CD4-positive, alpha-beta T cell (primary cell): ENCODE measurements at regions not wholly inside any gene's neighbourhood (a gene's known extent, or its start where the extent isn't known, plus 50 kb on each side); places are given as distances from the start of the nearest gene placed in this dataset.

ENCODE experiments used
- ATAC-seq: fragments of 200-7000 bp; cut with Tn5 transposase; one replicate; pipeline ENCODE4 v1.10.0; 2022; ENCODE audit warnings: mild to moderate bottlenecking; ENCODE audit not compliant: poor library complexity
- CTCF ChIA-PET: fragments of 350-600 bp; sonication (Branson Sonifier 250); formaldehyde crosslinking; loops from one replicate; lab custom pipeline; 2021; ENCODE audit warnings: antibody characterized with exemption, inconsistent platforms; lab: Charles Lee
- POLR2A ChIA-PET: fragments of 350-600 bp; sonication (Branson Sonifier 250); formaldehyde crosslinking; loops from one replicate; lab custom pipeline; 2021; ENCODE audit warnings: antibody characterized with exemption, inconsistent platforms; lab: Charles Lee
- DNase-seq, 14 experiments: peaks; one replicate each; pipeline ENCODE4 v3.0.0-alpha.2; 2013 to 2020; ENCODE audit warnings: mixed read lengths in 2 of 14
- H3K27ac ChIP-seq, 2 donors: one replicate each; pipeline versions ENCODE4 v1.5.1 to v1.7.0; 2013; ENCODE audit warnings: low read length in 2 of 2, low read depth in 1 of 2, mild to moderate bottlenecking in 1 of 2
- H3K27me3 ChIP-seq, 2 experiments: 1 replicate in 1 of 2; 2 replicates in 1 of 2; pipeline versions ENCODE4 v1.6.1 to v1.7.0; 2013; ENCODE audit warnings: low read length in 2 of 2, control low read depth in 1 of 2, mild to moderate bottlenecking in 1 of 2, moderate library complexity in 1 of 2; ENCODE audit not compliant: insufficient read depth in 2 of 2, control insufficient read depth in 1 of 2
- H3K36me3 ChIP-seq: one replicate; pipeline ENCODE4 v1.6.1; 2013; ENCODE audit warnings: low read length, control low read depth; ENCODE audit not compliant: insufficient read depth
- H3K4me1 ChIP-seq: one replicate; pipeline ENCODE4 v1.6.1; 2013; ENCODE audit warnings: low read length, control low read depth; ENCODE audit not compliant: insufficient read depth
- H3K4me3 ChIP-seq: one replicate; pipeline ENCODE4 v1.5.1; 2013; ENCODE audit warnings: mild to moderate bottlenecking, low read length, moderate library complexity
- H3K9me3 ChIP-seq, 2 experiments: 1 replicate in 1 of 2; 2 replicates in 1 of 2; pipeline versions ENCODE4 v1.6.1 to v1.7.0; 2013; ENCODE audit warnings: low read length in 2 of 2, mild to moderate bottlenecking in 2 of 2, control low read depth in 1 of 2, moderate library complexity in 1 of 2; ENCODE audit not compliant: control insufficient read depth in 1 of 2, insufficient read depth in 1 of 2
- H3K27ac Mint-ChIP-seq: one replicate; pipeline ENCODE4 v1.8.0; 2020; ENCODE audit warnings: mixed read lengths
- H3K27me3 Mint-ChIP-seq: one replicate; pipeline ENCODE4 v1.8.0; 2021; ENCODE audit warnings: mixed read lengths
- H3K36me3 Mint-ChIP-seq: one replicate; pipeline ENCODE4 v1.8.0; 2021; ENCODE audit warnings: low read depth, mixed read lengths
- H3K4me1 Mint-ChIP-seq: one replicate; pipeline ENCODE4 v1.8.0; 2021; ENCODE audit warnings: low read depth, mixed read lengths
- H3K4me3 Mint-ChIP-seq: one replicate; pipeline ENCODE4 v1.8.0; 2020; ENCODE audit warnings: mild to moderate bottlenecking, mixed read lengths
- H3K9me3 Mint-ChIP-seq: one replicate; pipeline ENCODE4 v1.8.0; 2020; ENCODE audit warnings: mixed read lengths
- intact Hi-C, 2 experiments: fragments of 100-400 bp; cut with DNase I in 1 of 2; cut with micrococcal nuclease in 1 of 2; formaldehyde crosslinking; loops; one replicate each; pipeline versions ENCODE4 v1.15.1 to v1.9.0; 2023 to 2025; cut with DNase I, micrococcal nuclease
- TF ChIP-seq, protein P1 (sequence below): fragments of 200-600 bp; IDR thresholded peaks from one replicate; pipeline ENCODE4 v1.8.0; 2022; ENCODE audit warnings: antibody characterized with exemption, mild to moderate bottlenecking

DNA sequence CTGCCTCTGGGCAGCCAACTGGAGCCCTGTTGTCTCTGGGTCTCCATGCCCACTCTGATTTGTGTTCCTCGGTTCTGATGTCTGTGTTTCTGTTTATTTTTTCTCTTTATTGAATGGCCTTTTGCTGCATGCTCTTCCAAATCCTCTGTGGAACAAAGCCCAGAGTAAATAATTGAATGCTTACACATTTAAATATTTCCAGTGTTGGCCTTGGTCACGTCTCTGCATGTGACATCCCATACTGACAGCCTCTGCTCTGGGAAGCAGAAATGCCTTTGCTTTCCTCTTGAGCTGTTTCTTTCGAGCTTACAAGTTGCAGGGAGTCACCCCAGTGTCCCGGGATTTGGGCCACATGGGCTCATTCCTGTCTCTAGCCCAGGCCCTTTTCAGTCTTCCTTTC, 267.9 kb downstream of the PTPRU start:
- TF ChIP-seq, protein P1, sequence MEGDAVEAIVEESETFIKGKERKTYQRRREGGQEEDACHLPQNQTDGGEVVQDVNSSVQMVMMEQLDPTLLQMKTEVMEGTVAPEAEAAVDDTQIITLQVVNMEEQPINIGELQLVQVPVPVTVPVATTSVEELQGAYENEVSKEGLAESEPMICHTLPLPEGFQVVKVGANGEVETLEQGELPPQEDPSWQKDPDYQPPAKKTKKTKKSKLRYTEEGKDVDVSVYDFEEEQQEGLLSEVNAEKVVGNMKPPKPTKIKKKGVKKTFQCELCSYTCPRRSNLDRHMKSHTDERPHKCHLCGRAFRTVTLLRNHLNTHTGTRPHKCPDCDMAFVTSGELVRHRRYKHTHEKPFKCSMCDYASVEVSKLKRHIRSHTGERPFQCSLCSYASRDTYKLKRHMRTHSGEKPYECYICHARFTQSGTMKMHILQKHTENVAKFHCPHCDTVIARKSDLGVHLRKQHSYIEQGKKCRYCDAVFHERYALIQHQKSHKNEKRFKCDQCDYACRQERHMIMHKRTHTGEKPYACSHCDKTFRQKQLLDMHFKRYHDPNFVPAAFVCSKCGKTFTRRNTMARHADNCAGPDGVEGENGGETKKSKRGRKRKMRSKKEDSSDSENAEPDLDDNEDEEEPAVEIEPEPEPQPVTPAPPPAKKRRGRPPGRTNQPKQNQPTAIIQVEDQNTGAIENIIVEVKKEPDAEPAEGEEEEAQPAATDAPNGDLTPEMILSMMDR, result no peak
- Histone ChIP-seq H3K27me3 (peaks cover 8 to 10% of the 10 kb centered on the region in 2 experiments), H3K36me3 (no peaks in the 10 kb centered on the region), H3K9me3 (peaks cover 0 to 2% of the 10 kb centered on the region in 2 experiments), H3K27ac (no peak overlapping the region), H3K4me1 (no peaks in the 10 kb centered on the region), H3K4me3 (no peak overlapping the region)
- Mint-ChIP-seq H3K4me1 (no peaks in the 10 kb centered on the region), H3K36me3 (no peaks in the 10 kb centered on the region), H3K27me3 (peaks cover 72% of the 10 kb centered on the region), H3K27ac (no peak overlapping the region), H3K4me3 (no peak overlapping the region), H3K9me3 (no peaks in the 10 kb centered on the region)
- DNase-seq (no peak), ATAC-seq (no peak)
- intact Hi-C loops, result no loop called here
- ChIA-PET POLR2A (no interaction called here), CTCF (no interaction called here)

DNA sequence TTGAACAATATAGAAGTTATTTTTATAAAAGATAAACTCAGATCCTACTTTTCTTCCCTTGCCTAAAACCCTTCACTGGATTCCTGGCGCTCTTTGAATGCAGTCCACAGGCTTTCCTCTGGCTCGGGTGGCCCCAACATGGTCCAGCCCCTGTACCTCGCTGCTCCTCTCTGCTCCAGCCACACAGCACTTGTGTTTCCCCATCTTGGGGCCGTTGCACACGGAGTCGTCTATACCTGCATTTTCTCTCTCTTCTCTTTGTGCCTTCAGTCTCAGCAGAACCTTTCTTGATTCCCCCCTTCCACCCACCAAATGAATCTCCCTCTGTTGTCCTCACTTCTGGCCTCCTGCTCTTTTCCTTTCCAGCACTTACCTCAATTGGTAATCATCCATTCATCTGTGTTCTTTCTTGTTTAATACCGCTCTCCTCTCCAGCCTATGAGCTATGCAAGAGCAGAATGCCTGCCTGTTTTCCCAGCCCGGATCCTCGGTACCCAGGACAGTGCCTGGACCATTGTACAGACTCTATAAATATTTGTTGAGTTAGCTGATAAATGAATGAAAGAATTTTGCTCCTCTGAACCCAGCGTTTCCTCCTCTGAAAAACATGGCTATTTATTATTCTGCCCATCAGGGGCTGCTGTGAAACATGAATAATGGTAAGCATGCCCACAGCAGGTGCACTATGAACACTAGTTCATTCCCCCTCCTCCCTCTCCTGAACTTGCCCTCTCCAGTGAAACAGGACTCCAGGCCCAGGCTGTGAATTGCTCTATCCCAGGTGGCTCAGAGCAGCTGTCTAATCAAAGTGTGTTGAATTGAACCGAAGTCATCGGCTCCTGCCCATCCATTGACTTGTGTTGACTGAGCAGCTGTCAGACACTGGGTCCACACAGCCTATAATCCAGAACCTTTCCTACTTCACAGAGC, 266.9 kb downstream of the PTPRU start:
- H3K4me3 ChIP-seq, result no peak overlapping the region
- H3K4me3 Mint-ChIP-seq, result no peak overlapping the region
- H3K36me3 Mint-ChIP-seq, result no peaks in the 10 kb centered on the region
- no peaks in the 10 kb centered on the region for H3K36me3 ChIP-seq
- intact Hi-C loops, result no loop called here
- POLR2A ChIA-PET, result no interaction called here
- H3K27ac Mint-ChIP-seq, result no peak overlapping the region
- CTCF ChIA-PET, result no interaction called here
- H3K9me3 ChIP-seq, result peaks cover 0 to 9% of the 10 kb centered on the region in 2 experiments
- TF ChIP-seq, protein P1, result no peak
- ATAC-seq (no peak), DNase-seq (peak in 1 of 14 experiments; percentile 2)
- no peaks in the 10 kb centered on the region for H3K4me1 Mint-ChIP-seq
- H3K27me3 ChIP-seq, result peaks cover 6 to 8% of the 10 kb centered on the region in 2 experiments
- H3K4me1 ChIP-seq, result no peaks in the 10 kb centered on the region
- H3K27ac ChIP-seq, result no peak overlapping the region
- no peaks in the 10 kb centered on the region for H3K9me3 Mint-ChIP-seq
- H3K27me3 Mint-ChIP-seq, result peaks cover 76% of the 10 kb centered on the region

DNA sequence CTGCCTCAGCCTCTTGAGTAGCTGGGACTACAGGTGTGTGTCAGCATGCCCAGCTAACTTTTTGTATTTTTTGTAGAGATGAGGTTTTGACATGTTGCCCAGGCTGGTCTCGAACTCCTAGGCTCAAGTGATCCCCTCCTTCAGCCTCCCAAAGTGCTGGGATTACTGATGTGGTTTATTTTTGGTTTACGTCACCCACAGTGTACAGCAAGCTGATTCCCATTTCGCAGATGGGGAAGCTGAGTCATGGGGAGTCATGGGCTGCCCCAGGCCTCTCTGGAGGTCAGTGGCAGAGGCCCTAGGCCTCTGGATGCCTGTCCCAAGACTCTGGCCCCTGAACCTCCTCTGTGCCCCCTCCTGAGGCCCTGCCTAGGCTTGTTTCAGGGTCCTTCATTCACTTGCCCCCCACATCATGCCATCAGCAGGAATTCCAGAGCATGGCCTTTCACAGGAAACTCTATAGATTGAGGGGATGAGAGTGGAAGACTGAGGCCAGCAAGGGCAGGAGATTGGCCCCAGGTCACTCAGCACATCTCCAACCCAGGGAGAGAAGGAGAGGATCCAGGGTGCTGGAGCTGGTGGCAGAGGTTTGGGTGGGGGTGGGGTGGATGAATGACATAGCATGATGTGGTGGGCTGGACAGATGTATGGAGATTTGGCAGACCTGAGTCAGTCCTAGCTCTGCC, 266.0 kb downstream of the PTPRU start:
- Histone ChIP-seq H3K27ac (no peak overlapping the region), H3K4me3 (no peak overlapping the region), H3K27me3 (peaks cover 2 to 7% of the 10 kb centered on the region in 2 experiments), H3K9me3 (peaks cover 0 to 17% of the 10 kb centered on the region in 2 experiments), H3K36me3 (no peaks in the 10 kb centered on the region), H3K4me1 (no peaks in the 10 kb centered on the region)
- H3K36me3 Mint-ChIP-seq, result no peaks in the 10 kb centered on the region
- no peak overlapping the region for H3K27ac Mint-ChIP-seq
- DNase-seq (no peak), ATAC-seq (no peak)
- TF ChIP-seq, protein P1, result no peak
- intact Hi-C loops, result no loop called here
- no peaks in the 10 kb centered on the region for H3K9me3 Mint-ChIP-seq
- H3K4me3 Mint-ChIP-seq, result no peak overlapping the region
- H3K27me3 Mint-ChIP-seq, result peaks cover 71% of the 10 kb centered on the region
- H3K4me1 Mint-ChIP-seq, result no peaks in the 10 kb centered on the region
- ChIA-PET CTCF (no interaction called here), POLR2A (no interaction called here)
